ENCODE measurements at regions not wholly inside any gene's neighbourhood (a gene's known extent, or its start where the extent isn't known, plus 50 kb on each side); places are given as distances from the start of the nearest gene placed in this dataset.
"Not testable (repeated sequence)": the region's sequence is repeated elsewhere in the genome, so short reads cannot be mapped to it uniquely, and the experiment has no call there.

DNA sequence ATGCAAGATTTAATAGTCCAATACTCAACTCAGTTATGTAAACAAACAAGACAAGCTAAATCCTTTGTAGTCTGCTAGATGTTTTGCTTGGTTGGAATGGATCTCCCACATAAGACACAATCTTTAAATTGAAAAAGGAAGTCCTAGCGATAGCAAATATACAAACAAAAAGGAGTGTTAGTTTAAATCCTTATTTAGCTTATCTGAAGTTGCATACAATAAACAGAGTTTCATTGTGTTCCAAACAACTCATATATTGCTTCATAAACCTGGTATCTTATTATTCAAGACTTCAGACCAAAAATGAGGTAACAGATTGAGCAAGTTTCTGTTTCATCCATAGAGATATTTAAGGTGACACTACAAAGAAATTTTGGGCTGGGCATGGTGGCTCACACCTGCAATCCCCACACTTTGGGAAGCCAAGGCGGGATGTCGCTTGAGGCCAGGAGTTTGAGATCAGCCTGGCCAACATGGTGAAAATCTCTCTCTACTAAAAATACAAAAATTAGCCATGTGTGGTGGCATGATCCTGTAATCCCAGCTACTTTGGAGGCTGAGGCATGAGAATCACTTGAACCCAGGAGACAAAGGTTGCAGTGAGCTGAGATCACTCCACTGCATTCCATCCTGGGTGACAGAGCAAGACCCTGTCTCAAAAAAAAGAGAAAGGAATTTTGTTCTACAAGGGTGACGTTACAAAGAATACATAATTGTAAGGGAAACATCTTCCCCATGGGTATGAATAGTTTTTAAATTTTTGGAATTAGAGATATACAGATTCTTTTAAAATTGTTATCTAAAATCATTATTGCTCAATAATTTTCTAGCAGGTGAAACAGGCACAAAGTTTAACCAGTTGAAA is 150.5 kb upstream of the L3MBTL4 start:
- intact Hi-C loops (cut with DNase I): no loop called here
- no peak for DNase-seq

DNA sequence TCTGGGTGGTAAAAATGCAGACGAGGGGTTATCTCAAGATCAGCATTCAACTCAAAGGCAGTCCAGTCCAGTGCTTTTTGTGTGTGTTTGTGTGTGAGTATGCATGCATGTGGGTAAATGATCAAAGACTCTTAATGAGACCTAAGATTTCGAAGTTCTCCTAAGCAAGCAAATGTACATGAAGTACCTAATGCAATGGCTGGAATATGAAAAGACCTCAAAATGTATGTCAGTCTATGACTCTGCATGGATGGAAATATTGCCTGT is 151.0 kb upstream of the L3MBTL4 start:
- intact Hi-C loops (cut with DNase I): no loop called here
- no peak for DNase-seq

DNA sequence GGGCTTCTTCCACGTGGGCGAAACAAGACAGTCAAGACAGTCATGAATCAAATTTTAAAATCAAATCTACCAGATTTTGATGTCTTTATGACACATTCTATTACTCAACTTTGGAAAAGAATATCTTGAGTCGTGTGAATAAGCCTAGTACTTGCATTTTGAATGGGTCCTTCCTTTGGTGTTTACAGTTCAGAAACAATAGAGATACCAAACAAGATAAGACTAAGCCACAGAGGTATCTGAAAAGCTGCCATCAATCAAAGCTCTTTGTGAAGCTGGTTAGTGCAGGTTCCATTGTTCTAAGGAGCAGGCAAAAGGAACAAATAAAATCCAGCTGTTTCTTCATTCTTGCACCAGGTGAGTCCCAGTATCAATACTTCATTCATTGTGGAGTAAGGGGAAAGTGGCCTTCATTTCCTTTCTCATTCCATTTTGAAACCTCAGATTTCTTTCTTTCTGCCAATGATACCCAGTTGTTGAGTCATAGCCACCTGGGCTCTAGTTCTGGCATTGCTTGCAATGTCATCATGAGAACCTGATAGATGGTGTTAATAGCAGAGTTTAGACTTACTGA is 151.7 kb upstream of the L3MBTL4 start:
- intact Hi-C loops (cut with DNase I): no loop called here
- DNase-seq: no peak

DNA sequence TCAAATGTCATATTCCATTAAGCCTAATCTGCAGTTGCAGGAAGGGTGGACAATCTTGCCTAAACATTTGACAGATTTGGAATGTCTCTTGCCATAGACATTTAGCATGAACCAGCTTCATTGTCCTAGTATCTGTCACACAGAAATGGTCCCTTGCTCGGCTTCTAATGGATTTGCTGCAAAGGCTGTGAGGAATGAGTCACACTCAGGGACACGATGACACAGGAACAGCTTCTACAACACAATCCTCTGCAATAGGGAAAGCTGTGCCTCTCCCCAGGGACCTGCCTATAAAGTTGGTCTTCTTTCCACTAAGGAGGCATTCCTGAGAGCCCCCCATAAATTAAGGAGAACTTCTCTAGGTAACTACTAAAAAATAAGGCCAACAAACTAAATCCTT is 155.1 kb upstream of the L3MBTL4 start:
- DNase-seq: peak in 1 of 42 donors; percentile 9
- intact Hi-C loops (cut with DNase I): no loop called here

DNA sequence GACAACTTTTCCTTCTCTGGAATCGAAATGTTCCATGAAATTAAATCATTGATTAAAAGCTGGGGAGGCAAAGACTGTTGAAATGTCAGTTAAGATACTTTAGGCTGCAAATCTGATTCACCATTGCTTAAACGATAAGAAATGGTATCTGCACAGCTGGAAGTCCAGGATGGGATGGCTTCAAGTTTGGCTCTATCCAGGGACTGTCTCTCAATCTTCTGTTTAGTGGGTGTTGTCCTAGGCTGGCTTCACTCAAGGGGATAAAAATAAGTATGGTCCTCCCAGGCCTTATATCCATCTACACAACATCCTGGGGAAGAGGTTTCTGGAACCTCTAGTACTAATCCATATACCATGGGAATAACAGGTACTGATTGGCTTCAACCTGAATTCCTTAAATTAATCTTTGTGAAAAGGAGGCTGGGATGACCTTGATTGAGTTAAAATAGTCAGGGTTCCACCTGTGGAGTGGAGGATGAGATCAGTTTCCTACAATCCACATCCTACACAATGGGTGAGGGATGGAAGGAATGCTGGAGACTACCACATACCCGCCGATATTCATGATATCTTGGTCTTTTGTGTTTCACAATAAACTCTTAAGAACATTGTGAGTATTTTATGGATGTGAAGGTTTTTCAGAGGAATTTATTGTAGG is 156.0 kb upstream of the L3MBTL4 start:
- no peak for DNase-seq
- intact Hi-C loops (cut with DNase I): no loop called here

DNA sequence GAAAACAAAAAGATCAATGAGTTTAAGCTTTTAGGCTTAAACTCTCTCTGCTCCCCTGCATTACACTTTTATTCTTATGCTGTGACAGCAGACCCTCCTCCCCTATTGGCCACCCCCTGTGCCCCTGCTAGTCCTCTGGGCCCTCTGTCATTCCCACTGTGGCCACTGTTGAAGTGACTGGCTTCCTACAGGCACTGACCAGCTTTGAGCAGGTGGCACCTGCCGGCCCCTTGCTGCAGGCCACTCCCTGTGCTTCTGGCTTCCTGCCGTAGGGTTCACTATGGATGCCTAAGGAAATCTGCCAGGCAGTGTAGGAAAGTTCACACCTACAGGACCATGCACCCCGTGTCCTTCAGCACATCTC is 156.5 kb upstream of the L3MBTL4 start:
- no peak for DNase-seq

DNA sequence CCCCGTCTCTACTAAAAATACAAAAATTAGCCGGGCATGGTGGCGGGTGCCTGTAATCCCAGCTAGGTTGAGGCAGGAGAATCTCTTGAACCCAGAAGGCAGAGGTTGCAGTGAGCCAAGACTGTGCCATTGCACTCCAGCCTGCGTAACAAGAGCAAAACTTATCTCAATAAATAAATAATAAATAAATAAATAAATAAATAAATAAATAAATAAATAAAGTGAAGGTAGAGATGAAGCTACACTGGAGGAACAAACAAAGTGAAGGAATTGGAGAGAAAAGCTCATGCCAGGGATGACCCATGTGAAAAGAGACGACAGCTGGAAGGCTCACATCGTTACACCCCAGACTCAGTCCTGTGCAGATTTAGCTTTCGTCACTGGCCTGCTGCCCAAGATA is 157.3 kb upstream of the ARHGAP28 start:
- intact Hi-C loops (cut with DNase I); DNase-seq: not testable (repeated sequence)

More for the DNA sequence above, 156.5 kb upstream of the L3MBTL4 start:
- intact Hi-C loops (cut with DNase I): no loop called here

DNA sequence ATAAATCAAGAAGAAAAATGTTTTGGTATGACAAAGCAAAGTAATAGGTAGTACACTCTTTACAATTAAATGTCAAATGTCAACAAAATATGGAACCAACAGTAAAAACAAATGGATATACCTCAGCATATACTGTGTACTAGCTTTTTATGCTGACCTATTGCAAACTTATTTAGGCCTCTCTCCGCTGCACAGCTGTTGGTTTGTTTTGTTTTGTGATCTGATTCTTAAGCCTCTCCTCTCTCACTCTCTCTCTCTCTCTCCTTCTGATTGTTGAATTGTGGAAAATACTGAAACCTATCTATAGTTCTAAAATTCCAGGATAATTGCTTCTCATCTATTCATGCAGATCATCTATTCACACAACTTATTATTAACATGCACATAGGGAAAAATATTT is 154.9 kb upstream of the ARHGAP28 start:
- no peak for DNase-seq
- intact Hi-C loops (cut with DNase I): no loop called here

DNA sequence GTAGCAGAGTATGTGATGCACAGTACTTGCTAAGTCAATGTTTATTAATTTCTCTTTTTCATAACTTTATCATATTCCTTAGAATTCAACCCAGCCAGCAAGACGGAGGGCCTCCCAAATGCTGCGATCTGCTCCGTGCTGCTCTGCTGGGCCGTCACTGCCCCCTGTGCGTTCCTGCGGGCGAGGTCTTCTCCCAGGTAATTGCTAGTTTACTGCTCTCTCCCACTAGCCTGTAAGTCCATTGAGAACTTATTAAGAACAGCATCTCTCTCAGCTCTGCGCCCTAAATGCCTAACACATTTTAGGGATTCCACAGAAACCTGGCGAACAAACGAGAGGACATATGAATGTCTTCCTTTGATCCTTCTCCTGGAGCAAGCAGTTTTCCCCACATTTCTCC is 153.6 kb upstream of the ARHGAP28 start:
- intact Hi-C loops (cut with DNase I): no loop called here
- DNase-seq: no peak

DNA sequence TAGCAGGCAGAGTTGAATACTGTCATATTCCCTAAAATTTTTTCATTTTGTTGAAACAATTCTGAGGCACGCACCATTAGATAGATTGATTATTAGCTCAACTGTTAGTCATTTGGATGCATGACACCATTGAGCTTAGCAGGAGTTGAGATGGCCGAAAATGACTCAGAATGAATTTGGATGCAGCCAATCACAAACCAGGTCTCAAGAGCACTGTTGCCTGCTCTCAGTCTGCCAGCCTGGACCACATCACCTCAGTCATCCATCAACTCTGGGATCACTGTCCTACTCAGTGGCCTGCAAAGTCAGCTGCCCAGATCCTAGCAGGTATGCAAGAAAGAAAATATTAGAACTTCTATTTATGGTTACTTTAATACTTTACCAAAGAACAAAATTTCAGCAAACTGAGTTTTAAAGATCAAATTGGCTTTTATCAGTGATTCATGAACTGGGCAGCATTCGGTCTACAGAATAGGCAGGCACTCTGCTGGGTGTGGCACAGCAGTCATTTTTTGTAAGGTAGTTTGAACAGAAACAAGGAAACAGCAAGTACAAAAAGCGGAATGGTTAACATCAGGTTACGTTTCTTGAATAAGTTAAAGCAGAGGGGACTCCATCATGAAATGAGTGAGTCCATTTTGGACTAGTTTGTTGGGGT is 152.7 kb upstream of the ARHGAP28 start:
- no peak for DNase-seq
- intact Hi-C loops (cut with DNase I): no loop called here

DNA sequence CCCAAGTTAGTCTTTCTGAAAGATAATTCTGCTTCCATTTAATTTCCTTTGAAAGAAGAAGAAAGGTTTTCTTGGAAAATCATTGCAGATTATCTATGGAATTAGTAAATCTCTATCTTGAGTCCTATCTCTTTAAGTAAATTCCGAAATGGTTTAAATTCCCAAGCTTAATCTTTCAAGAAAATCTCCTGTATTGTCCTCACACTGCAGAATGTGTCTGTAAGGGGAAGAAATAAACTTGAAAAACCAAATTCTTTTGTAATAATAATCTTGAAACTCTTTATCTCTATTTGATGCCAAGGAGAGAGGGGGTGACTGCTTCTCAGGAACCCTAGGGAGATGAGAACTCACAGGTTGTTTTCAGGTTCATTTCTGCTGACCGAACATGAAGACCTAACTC is 150.8 kb upstream of the ARHGAP28 start:
- intact Hi-C loops (cut with DNase I): no loop called here
- no peak for DNase-seq

DNA sequence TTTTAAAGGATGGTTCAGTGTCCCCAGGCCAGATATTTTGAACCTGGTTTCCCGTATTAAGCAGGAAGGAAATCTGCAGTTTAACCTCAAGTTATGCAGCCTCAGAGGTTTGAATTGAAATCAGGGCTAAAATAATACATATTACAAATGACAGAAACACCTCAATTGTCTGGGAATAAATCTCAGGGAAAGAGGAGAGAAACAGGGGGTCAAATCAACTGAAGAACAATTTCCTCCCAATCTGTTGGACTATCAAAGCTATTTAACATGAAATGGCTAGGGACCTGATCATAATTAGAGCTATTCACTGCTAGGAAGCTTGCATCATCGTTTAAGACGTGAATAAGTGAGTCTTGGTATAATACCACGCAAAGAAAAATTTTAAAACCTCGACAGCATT is 150.0 kb upstream of the ARHGAP28 start:
- DNase-seq: no peak
- intact Hi-C loops (cut with DNase I): no loop called here

DNA sequence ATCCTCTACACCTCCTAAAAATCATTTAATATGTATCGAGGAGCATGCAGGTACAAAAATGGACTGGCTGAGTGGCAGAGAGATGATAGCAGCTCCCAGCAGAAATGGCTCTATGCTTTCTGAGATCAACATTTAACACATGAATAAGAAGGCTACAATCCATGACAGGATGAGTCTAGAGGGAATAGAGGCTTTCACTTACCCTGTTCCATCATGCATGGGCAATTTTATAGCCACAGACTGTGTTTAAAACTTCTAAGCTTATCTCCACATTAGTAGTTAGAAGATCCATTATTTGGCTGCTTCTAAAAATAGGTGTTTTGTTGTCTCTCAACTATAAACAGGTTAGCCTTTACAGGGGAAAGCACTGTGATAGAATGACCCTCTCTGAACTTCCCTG is 149.1 kb upstream of the ARHGAP28 start:
- intact Hi-C loops (cut with DNase I): no loop called here
- DNase-seq: no peak

DNA sequence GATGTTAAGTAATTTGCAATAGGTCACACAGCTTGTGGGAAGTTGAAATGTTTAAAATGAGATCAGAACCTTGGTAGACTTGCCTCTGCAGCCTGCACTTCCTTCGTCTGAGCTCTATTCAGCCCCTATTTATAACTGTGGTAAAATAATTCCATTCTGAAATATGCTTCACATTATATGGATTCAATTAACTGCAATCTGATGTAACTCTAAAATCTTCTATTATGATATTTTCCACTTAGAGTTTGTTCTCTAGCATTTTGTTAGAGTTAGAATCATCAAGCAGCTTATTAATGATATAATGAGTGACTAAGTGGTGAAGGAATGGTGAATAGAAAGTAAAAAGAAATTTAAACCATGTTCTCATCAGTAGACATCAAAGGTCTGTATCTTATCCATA is 139.6 kb upstream of the ARHGAP28 start:
- intact Hi-C loops (cut with DNase I): no loop called here
- DNase-seq: no peak

DNA sequence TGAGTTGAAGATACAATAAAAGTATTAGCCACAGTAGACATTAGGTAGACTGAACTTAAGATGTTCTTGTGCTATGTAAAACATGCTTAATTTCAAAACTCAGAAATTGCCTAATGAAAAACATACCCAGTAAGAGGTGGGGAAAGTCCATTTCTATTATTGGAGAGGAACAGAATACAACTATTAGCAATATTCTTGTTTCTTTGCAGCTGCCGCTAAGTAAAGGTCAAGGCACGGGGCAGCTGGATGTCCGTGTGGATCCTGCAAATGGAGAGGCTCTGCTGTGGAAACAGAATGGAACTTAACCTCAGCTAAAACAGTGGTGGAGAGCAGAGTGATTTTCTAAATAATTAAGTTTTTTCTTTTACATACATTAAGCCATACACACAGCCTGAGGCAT is 139.2 kb upstream of the ARHGAP28 start:
- intact Hi-C loops (cut with DNase I): no loop called here
- no peak for DNase-seq

DNA sequence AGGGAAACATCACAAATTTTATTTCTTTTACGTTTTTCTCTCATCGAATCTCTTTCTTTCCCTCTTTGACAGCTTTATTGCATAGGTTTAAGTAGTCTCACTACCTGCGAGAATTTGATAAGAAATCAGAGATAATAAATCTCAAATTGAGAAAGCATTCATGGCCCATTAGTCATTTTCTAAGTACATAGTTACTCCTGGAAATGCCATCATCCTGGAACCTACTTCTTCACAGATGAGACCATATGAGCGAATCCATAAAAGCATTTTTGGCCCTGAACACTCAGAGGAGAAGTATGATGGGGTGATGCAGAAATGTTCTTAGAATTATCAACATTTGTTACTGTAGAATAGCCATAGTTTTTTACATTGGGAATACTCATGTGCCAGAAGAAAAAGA is 138.0 kb upstream of the ARHGAP28 start:
- no peak for DNase-seq
- intact Hi-C loops (cut with DNase I): no loop called here

DNA sequence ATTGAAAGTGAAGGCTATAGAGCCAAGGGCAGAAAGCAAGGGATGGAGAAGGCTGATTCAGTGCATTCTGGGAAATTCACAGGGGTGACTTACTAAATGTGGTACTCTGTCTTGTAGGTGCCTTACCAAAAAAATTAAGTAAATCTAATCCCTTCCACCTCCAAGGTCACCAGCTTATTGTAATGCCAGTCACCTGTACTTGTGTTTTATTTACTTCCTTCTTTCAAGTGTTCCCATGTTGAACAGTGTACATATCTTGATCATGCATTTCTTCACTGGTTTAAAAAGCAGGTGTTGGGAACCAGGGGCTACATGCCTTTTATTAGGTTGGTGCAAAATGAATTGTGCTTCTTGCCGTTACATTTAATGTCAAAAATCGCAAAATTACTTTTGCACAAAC is 137.0 kb upstream of the ARHGAP28 start:
- no peak for DNase-seq
- intact Hi-C loops (cut with DNase I): no loop called here

DNA sequence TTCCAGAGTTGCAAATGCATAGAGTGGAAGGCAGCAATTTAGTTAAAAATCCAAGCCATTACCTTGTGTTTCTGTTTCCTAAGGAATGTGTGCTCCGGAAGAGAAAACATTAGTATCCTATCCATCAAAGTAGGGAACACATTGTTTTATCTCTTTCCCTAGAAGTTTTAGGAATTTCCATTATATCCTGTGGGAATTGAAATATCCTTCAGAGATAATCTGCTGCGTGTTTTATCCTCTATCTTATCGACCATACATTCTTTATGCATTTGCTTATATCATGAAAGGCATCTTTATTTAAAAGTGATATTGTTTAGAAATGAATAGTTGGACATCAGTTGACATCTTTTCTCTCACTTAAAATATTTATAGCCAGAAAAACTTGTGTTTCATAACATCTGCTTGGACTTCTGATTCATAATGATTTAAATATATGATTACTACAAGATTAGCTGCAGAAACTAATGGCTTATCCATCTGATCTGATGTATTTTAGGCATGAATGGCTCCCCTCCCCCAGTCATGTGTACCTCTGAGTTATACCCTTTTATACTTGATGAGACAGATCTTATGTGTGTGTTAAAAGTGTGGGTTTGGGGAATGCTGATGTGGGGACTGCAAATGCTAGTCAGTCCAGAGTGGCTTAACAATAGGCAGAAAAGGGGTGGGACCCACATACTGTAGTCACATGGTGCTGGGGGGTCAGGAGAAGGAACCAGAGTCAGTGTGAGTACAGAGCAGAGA is 136.2 kb upstream of the ARHGAP28 start:
- DNase-seq: no peak
- intact Hi-C loops (cut with DNase I): no loop called here

DNA sequence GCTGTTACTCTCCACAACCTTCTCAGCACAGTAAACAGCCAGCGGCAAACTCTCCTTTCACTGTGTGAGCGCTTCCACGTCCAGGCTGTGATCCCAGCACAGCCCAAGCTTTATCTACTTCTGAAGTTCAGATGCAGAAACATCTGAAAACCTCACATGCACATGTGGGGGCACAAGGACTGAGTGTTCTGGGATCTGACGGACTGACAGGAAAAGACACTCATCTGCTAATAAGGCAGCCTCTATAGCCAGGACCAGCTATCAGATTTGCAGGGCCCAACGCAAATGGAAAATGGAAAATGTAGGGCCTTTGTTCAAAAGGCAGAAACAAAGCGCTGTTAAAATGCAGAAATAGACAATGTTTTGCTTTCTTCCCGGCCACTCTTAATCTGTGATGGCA is 133.8 kb upstream of the ARHGAP28 start:
- intact Hi-C loops (cut with DNase I): no loop called here
- peak in 20 of 42 donors; percentile 1 to 62 (median 31) for DNase-seq

DNA sequence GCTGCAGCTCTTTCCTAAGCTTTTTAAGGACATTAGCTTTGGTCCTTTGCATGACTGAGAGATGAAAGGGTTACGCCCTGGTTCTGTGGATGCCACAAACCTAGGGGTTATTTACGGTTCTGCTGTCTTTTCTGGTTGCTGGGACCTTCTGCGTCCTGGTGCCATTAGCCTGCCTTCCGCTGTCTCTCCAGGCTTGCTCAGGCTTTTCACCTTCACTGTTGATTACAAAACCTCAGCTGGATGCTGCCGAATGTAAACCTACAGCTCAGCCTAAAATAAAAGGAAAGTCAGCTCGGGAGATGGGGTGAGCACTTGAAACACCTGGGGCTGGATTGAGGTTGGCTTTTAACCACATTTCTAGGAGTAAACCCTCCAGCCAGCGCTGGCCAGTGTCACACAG is 130.9 kb upstream of the ARHGAP28 start:
- DNase-seq: no peak
- intact Hi-C loops (cut with DNase I): no loop called here

All from head of caudate nucleus (tissue), 42 donors.